Body of pancreas (tissue), 4 donors: ENCODE measurements at regions not wholly inside any gene's neighbourhood (a gene's known extent, or its start where the extent isn't known, plus 50 kb on each side); places are given as distances from the start of the nearest gene placed in this dataset.

Source experiments
- CTCF ChIP-seq, 7 experiments: fragments of 450-650 bp in 4 of 7; fragments of 200-600 bp in 3 of 7; sonication (generic) in 3 of 7; IDR thresholded peaks; one replicate each; pipeline ENCODE4 v1.5.1; 2016 to 2019; ENCODE audit warnings: antibody characterized with exemption in 7 of 7
- POLR2A ChIP-seq, 3 donors: fragments of 450-650 bp; IDR thresholded peaks; one replicate each; pipeline ENCODE4 v1.6.1; 2016; ENCODE audit warnings: antibody characterized with exemption in 3 of 3, mild to moderate bottlenecking in 2 of 3

DNA sequence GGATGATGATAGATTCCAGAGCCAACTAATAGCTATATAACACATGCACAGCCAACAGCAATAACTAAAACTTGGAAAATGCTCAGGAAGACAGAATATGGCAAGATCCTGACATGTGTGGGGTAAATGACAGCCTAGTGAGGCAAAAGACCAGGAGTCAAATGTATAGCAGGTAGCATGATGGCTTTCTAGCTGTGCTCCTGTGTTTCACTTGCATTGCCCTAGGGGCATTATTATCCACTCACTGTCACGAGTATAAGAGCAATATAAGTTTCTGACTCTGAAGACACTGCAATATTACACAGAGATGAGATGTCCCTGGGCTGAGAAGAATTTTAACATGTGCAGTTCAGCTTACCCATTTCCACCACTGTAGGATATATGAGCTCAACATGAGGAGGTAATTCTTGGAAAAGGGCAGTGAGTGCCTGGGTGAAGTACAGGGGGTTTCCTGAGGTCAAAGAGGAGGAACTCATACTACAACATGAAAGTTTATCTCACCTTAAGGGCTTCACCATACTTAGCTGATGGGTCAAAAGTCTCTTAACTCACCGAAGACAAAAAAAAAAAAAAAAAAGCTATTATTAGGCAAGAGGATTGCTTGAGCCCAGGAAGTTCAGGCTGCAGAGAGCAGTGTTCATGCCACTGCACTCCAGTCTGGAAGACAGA lies 1385.6 kb upstream of the SLC39A10 start:
- no peak for TF ChIP-seq POLR2A (IDR thresholded peaks at IDR 0.05)
- no peak for TF ChIP-seq CTCF (IDR thresholded peaks at IDR 0.05)
